Stimulated activated naive CD8-positive, alpha-beta T cell treated with anti-CD3 and anti-CD28 coated beads, Interleukin-15, amount 100 ng/mL, for 72 hours (primary cell): ENCODE measurements at regions not wholly inside any gene's neighbourhood (a gene's known extent, or its start where the extent isn't known, plus 50 kb on each side); places are given as distances from the start of the nearest gene placed in this dataset.
"Not testable (repeated sequence)": the region's sequence is repeated elsewhere in the genome, so short reads cannot be mapped to it uniquely, and the experiment has no call there.

Experiments used
- ATAC-seq: fragments of 150-1000 bp; cut with Tn5 transposase; 2 replicates; pipeline ENCODE4 v1.10.0; 2021; ENCODE audit warnings: mild to moderate bottlenecking, moderate library complexity
- DNase-seq, 2 donors: peaks; one replicate each; pipeline ENCODE4 v3.0.0; 2021 to 2022
- H3K27ac Mint-ChIP-seq, 2 donors: one replicate each; pipeline ENCODE4 v1.8.0; 2022; ENCODE audit warnings: mild to moderate bottlenecking in 2 of 2, mixed read lengths in 2 of 2, moderate library complexity in 2 of 2
- H3K27me3 Mint-ChIP-seq: one replicate; pipeline ENCODE4 v1.8.0; 2022; ENCODE audit warnings: mixed read lengths
- H3K4me1 Mint-ChIP-seq: one replicate; pipeline ENCODE4 v1.8.0; 2022; ENCODE audit warnings: mild to moderate bottlenecking, mixed read lengths
- H3K4me3 Mint-ChIP-seq, 2 donors: one replicate each; pipeline ENCODE4 v1.8.0; 2022; ENCODE audit warnings: mild to moderate bottlenecking in 2 of 2, mixed read lengths in 2 of 2, moderate library complexity in 1 of 2
- H3K9me3 Mint-ChIP-seq, 2 donors: one replicate each; pipeline ENCODE4 v1.8.0; 2022; ENCODE audit warnings: mixed read lengths in 2 of 2

- DNase-seq (no peak), ATAC-seq (no peak)
- Mint-ChIP-seq H3K27me3 (no peaks in the 10 kb centered on the region), H3K4me1 (no peaks in the 10 kb centered on the region), H3K9me3 (no peaks in the 10 kb centered on the region), H3K4me3 (no peak overlapping the region), H3K27ac (no peak overlapping the region)
Observed at GRCh38 chr11:103807806-103808205, 228.6 kb upstream of the DDI1 start.

GRCh38 chr11:103808252-103808651 lies 228.2 kb upstream of the DDI1 start:
- H3K4me1 Mint-ChIP-seq: no peaks in the 10 kb centered on the region
- H3K27ac Mint-ChIP-seq: no peak overlapping the region
- no peak overlapping the region for H3K4me3 Mint-ChIP-seq
- DNase-seq (no peak), ATAC-seq (no peak)
- no peaks in the 10 kb centered on the region for H3K27me3 Mint-ChIP-seq
- no peaks in the 10 kb centered on the region for H3K9me3 Mint-ChIP-seq

- Mint-ChIP-seq H3K9me3 (no peaks in the 10 kb centered on the region), H3K27me3 (no peaks in the 10 kb centered on the region), H3K4me1 (no peaks in the 10 kb centered on the region), H3K27ac (no peak overlapping the region), H3K4me3 (no peak overlapping the region)
- DNase-seq: no peak
- ATAC-seq: no peak
Observed at GRCh38 chr11:103811870-103812455, 224.5 kb upstream of the DDI1 start.

- no peak for ATAC-seq
- DNase-seq: no peak
- Mint-ChIP-seq H3K4me1 (no peaks in the 10 kb centered on the region), H3K27me3 (no peaks in the 10 kb centered on the region), H3K27ac (no peak overlapping the region), H3K9me3 (no peaks in the 10 kb centered on the region), H3K4me3 (no peak overlapping the region)
Observed at GRCh38 chr11:103812680-103813079, 223.8 kb upstream of the DDI1 start.

- not testable (repeated sequence) for H3K27ac Mint-ChIP-seq, DNase-seq, H3K4me1 Mint-ChIP-seq, H3K9me3 Mint-ChIP-seq, H3K27me3 Mint-ChIP-seq, H3K4me3 Mint-ChIP-seq, ATAC-seq
Observed at GRCh38 chr11:103820345-103820744, 216.1 kb upstream of the DDI1 start.

- Mint-ChIP-seq H3K4me3 (no peak overlapping the region), H3K9me3 (no peaks in the 10 kb centered on the region), H3K4me1 (no peaks in the 10 kb centered on the region), H3K27ac (no peak overlapping the region), H3K27me3 (no peaks in the 10 kb centered on the region)
- no peak for DNase-seq
- no peak for ATAC-seq
Observed at GRCh38 chr11:103824116-103824515, 212.3 kb upstream of the DDI1 start.

GRCh38 chr11:103825469-103825868 lies 211.0 kb upstream of the DDI1 start:
- ATAC-seq (no peak), DNase-seq (no peak)
- Mint-ChIP-seq H3K4me1 (no peaks in the 10 kb centered on the region), H3K9me3 (peaks cover 0 to 6% of the 10 kb centered on the region in 2 donors), H3K4me3 (no peak overlapping the region), H3K27me3 (no peaks in the 10 kb centered on the region), H3K27ac (no peak overlapping the region)

GRCh38 chr11:103826856-103827255 lies 209.6 kb upstream of the DDI1 start:
- ATAC-seq (no peak), DNase-seq (no peak)
- Mint-ChIP-seq H3K4me1 (no peaks in the 10 kb centered on the region), H3K4me3 (no peak overlapping the region), H3K9me3 (peaks cover under 1 to 20% of the 10 kb centered on the region in 2 donors), H3K27me3 (peaks cover 5% of the 10 kb centered on the region), H3K27ac (no peak overlapping the region)

- H3K4me1 Mint-ChIP-seq: no peaks in the 10 kb centered on the region
- no peak for ATAC-seq
- H3K4me3 Mint-ChIP-seq: no peak overlapping the region
- peaks cover 12 to 43% of the 10 kb centered on the region in 2 donors for H3K9me3 Mint-ChIP-seq
- no peak for DNase-seq
- H3K27ac Mint-ChIP-seq: no peak overlapping the region
- peaks cover 8% of the 10 kb centered on the region for H3K27me3 Mint-ChIP-seq
Observed at GRCh38 chr11:103829596-103829995, 206.8 kb upstream of the DDI1 start.

GRCh38 chr11:103830205-103830604 lies 206.2 kb upstream of the DDI1 start:
- DNase-seq: no peak
- ATAC-seq: no peak
- no peak overlapping the region for H3K4me3 Mint-ChIP-seq
- H3K4me1 Mint-ChIP-seq: no peaks in the 10 kb centered on the region
- no peak overlapping the region for H3K27ac Mint-ChIP-seq
- peaks cover 8% of the 10 kb centered on the region for H3K27me3 Mint-ChIP-seq
- peaks cover 12 to 45% of the 10 kb centered on the region in 2 donors for H3K9me3 Mint-ChIP-seq

GRCh38 chr11:103832762-103833161 lies 203.7 kb upstream of the DDI1 start:
- ATAC-seq (no peak), DNase-seq (no peak)
- no peak overlapping the region for H3K4me3 Mint-ChIP-seq
- H3K27me3 Mint-ChIP-seq: peaks cover 8% of the 10 kb centered on the region
- H3K4me1 Mint-ChIP-seq: no peaks in the 10 kb centered on the region
- H3K9me3 Mint-ChIP-seq: peaks cover 12 to 62% of the 10 kb centered on the region in 2 donors
- H3K27ac Mint-ChIP-seq: no peak overlapping the region

GRCh38 chr11:103842191-103842590 lies 194.2 kb upstream of the DDI1 start:
- no peak overlapping the region for H3K4me3 Mint-ChIP-seq
- no peak overlapping the region for H3K27ac Mint-ChIP-seq
- H3K27me3 Mint-ChIP-seq: no peaks in the 10 kb centered on the region
- H3K4me1 Mint-ChIP-seq: no peaks in the 10 kb centered on the region
- DNase-seq: no peak
- no peaks in the 10 kb centered on the region for H3K9me3 Mint-ChIP-seq
- ATAC-seq: no peak

- no peak for DNase-seq
- H3K4me3 Mint-ChIP-seq: no peak overlapping the region
- H3K27me3 Mint-ChIP-seq: no peaks in the 10 kb centered on the region
- no peaks in the 10 kb centered on the region for H3K9me3 Mint-ChIP-seq
- ATAC-seq: no peak
- no peak overlapping the region for H3K27ac Mint-ChIP-seq
- no peaks in the 10 kb centered on the region for H3K4me1 Mint-ChIP-seq
Observed at GRCh38 chr11:103842795-103843194, 193.6 kb upstream of the DDI1 start.

GRCh38 chr11:103844327-103845215 lies 191.9 kb upstream of the DDI1 start:
- no peak for DNase-seq
- Mint-ChIP-seq H3K4me3 (no peak overlapping the region), H3K4me1 (no peaks in the 10 kb centered on the region), H3K27ac (no peak overlapping the region), H3K27me3 (no peaks in the 10 kb centered on the region), H3K9me3 (no peaks in the 10 kb centered on the region)
- ATAC-seq: peak; percentile 20

- H3K4me1 Mint-ChIP-seq: no peaks in the 10 kb centered on the region
- H3K4me3 Mint-ChIP-seq: no peak overlapping the region
- no peaks in the 10 kb centered on the region for H3K27me3 Mint-ChIP-seq
- ATAC-seq (no peak), DNase-seq (no peak)
- H3K27ac Mint-ChIP-seq: no peak overlapping the region
- no peaks in the 10 kb centered on the region for H3K9me3 Mint-ChIP-seq
Observed at GRCh38 chr11:103845331-103845730, 191.1 kb upstream of the DDI1 start.

- no peak overlapping the region for H3K4me3 Mint-ChIP-seq
- no peak overlapping the region for H3K27ac Mint-ChIP-seq
- no peaks in the 10 kb centered on the region for H3K9me3 Mint-ChIP-seq
- ATAC-seq: no peak
- H3K27me3 Mint-ChIP-seq: no peaks in the 10 kb centered on the region
- H3K4me1 Mint-ChIP-seq: no peaks in the 10 kb centered on the region
- no peak for DNase-seq
Observed at GRCh38 chr11:103848686-103849085, 187.8 kb upstream of the DDI1 start.
